Left lobe of liver (tissue), 2 donors: ENCODE measurements at regions not wholly inside any gene's neighbourhood (a gene's known extent, or its start where the extent isn't known, plus 50 kb on each side); places are given as distances from the start of the nearest gene placed in this dataset.

Source experiments
- ATAC-seq: fragments of 200-7000 bp; cut with Tn5 transposase; one replicate; pipeline ENCODE4 v1.9.1; 2020; ENCODE audit warnings: mild to moderate bottlenecking, moderate library complexity
- DNase-seq: peaks from one replicate; pipeline ENCODE4 v3.0.0-alpha.2; 2020; ENCODE audit warnings: low spot score
- donor health status: DM: no; HTN: no; CAD: no; lungs with moderate emphysema.
- donor health status: DM: no; HTN: yes; CAD: no.

GRCh38 chr2:37780387-37780676 is 108.9 kb upstream of the CDC42EP3 start:
- DNase-seq (no peak), ATAC-seq (no peak)

DNA sequence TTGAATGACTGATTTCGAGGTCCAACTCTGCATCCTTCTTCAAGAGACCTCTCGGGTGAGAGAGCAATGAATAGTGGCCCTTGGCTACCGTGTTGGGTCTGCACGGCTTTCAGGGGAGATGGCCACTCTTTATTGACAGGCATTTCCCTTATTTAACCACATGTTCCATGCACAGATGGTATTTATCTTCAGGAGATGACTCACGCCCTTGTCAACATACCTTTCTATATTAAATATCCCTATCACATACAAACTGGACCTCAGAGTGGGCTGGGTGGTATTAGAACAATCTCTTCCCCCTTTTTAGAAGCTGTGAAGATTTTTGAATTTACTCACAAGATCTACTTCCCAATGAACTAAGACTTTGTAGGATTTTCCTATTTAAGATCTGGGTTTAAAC is 109.6 kb upstream of the CDC42EP3 start:
- ATAC-seq (no peak), DNase-seq (no peak)

- ATAC-seq = no peak
- no peak for DNase-seq
Observed at GRCh38 chr2:37782155-37782673, 110.8 kb upstream of the CDC42EP3 start.

DNA sequence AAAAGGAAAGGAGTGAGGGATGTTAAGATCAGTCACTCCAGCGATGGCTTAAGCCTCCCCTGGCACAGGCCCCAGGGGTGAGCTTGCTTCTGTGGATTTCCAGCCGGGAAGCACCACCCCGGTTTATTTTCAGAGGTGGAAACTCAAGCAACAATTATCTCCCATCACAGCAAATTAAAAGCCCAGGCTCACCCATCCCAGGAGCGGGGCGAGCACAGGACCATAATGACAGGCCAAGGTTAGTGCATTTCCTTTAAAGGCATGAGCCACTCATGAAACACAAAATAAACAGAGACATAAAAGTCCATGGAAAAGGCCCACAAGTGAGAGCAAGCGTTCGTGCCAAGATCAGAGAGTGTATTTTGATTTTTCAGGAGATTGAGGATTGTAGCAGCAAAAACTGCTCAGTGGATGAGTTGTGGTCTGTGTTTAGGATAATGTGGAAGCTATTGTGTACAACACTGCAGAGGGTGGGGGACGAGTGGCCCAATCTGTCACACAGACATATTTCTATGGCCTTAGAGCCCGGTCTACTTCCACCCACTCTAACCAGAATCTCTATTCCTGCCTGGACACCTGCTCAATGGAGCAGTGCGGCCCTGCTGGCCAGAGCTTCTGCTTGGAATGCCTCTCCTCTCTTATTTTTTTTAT is 111.4 kb upstream of the CDC42EP3 start:
- ATAC-seq = no peak
- DNase-seq = no peak

DNA sequence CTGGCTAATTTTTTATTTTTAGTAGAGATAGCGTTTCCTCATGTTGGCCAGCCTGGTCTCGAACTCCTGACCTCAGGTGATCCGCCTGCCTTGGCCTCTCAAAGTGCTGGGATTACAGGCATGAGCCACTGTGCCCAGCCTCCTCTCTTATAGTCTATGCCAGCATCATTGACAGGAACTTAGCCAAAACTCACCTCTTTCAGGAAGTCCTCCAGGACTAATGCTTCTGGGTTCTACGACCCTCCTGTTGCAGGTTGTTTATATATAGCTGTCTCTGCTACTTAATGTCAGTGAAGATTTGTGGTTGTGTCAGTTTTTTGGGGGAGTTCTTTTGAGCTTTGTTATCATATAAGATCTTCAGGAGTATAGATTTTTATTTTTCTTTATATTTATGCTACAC is 112.1 kb upstream of the CDC42EP3 start:
- no peak for ATAC-seq

DNA sequence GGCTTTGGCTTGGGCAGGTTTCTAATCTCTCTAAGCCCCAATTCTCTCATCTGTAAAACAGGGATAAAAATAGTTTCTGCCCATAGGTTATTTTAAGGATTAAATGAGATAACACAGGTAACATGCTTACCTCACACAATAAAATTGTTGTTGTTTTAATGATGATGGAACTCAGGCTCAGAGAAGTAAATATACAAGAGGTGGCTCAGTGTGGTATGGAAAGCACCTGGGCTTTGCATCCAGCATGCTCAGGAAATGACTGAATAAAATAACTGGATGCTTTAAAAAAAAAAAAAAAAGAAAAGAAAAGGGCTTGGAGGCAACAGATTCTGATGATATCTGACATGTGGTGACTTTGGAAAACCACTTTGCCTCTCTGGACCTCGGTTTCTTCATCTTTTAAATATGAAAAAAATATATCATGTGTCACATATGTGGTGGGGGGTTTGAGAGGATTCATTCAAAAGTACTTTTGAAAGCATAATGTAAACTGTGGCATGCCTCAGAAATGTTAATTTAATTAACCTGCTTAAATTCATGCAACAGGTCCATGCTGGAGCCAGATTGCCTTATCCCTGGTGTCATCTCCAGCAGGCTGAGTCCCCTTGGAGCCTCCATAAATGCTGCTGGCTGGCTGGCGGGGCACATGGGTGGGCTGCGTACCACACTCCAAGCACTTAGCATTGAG is 112.8 kb upstream of the CDC42EP3 start:
- ATAC-seq (no peak), DNase-seq (no peak)

More for the DNA sequence above, 112.1 kb upstream of the CDC42EP3 start:
- DNase-seq = no peak

DNA sequence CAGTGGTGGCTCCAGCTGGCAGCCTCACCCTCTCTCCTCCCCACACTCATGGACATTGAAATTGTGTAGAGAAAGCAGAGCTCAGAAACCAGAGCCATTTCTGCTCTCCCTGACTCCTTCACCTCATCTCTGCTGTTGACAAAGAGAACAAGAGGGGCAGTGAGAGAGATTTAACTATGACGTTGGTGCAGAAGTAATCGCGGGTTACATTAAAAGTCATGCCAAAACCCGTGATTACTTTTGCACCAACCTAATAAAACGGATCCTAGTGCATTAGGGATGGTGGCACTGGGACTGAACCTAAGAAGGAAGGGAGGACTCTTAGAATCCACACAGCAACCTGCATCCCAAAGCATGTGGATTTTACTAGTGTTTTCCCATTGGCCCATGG is 113.3 kb upstream of the CDC42EP3 start:
- DNase-seq = no peak
- ATAC-seq = no peak

DNA sequence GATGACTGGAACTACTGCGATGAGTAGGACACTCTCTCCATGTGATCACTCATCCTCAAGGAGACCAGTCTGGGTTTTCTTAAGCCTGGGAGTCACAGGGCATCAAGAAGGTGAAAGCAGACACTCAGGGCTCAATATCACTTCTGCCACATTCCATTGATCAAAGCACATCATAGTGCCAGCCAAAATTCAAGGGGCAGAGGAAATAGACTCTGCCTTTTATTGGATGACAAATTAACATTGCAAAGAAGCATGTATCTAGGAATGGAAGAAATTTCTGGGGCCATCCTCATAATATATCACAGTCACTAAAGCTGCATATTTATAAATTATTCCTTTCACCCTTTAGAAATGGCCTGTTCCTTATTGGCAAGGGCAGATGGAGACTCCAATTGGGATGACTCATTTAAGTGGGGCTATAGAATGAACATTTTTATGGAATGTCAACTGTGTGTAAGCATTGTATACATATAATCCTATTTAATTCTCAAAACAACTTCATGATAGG is 114.8 kb upstream of the CDC42EP3 start:
- DNase-seq = no peak

GRCh38 chr2:37786854-37787253 is 115.4 kb upstream of the CDC42EP3 start:
- DNase-seq (peak; percentile 76), ATAC-seq (peak; percentile 99)

More for the DNA sequence above, 114.8 kb upstream of the CDC42EP3 start:
- no peak for ATAC-seq

- no peak for DNase-seq
- no peak for ATAC-seq
Observed at GRCh38 chr2:37788602-37789209, 117.3 kb upstream of the CDC42EP3 start.

- DNase-seq (no peak), ATAC-seq (no peak)
Observed at GRCh38 chr2:37790019-37790418, 118.6 kb upstream of the CDC42EP3 start.

DNA sequence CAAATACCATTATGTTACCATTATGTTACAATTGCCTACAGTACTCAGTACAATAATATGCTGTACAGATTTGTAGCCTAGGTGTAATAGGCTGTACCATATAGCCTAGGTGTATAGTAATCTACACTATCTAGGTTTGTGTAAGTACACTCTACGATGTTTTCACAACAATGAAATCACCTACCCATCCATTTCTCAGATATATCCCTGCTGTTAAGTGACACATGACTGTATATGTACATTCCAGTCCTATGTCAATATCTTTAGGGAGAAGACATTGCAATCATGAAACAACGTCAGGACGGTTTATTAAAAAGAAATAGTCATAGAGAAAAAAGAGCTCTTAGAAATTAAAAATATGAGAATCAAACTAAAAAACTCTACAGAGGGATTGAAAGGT is 119.0 kb upstream of the CDC42EP3 start:
- DNase-seq (no peak), ATAC-seq (no peak)

DNA sequence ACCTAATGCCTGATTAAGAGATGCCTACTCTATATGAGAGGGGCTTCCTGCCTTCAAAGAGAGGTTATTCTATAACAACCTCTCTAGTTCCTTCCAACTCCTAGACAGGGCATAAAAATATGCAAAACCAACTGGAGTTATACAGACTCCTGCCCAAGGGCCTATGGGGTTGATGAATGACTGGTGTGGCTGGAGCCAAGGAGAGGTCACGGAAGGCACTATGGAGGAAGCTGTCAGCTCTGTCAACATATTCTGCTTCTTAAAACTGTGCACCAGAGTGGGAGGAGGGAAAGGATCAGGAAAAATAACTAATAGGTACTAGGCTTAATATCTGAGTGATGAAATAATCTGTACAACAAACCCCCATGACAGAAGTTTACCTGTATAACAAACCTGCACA is 120.9 kb upstream of the CDC42EP3 start:
- DNase-seq (no peak), ATAC-seq (no peak)

DNA sequence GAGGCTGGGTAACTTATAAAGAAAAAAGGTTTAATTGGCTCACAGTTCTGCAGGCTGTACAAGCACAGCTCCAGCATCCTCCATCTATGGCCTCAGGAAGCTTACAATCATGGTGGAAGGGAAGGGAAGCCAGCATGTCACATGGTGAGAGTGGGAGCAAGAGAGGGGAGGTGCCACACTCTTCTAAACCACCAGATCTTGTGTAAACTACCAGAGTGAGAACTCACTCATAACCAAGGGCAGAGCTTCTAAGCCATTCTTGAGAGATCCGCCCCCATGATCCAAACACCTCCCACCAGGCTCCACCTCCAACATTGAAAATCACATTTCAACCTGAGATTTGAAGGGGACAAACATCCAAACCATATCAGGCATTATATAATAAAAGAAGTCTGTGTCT is 121.6 kb upstream of the CDC42EP3 start:
- ATAC-seq (no peak), DNase-seq (no peak)

DNA sequence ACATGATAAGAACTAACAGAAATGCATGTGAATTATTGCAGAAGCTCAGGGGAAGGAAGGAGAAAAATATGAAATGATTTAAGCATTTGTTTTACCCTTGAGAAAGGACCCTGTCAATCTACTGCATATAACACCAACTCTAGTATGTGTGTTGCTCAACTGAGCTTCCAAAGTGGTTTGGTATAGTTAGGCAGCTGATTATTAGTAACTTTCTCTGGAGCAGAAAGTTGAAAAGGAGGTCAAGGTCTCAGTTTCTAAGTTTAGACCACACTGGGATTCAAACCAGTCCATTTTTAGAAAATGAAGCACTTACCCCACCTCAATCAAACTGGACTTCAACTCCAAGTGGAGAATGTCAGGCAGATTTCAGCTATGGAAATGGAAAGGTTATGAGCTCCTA is 123.3 kb upstream of the CDC42EP3 start:
- DNase-seq = no peak

DNA sequence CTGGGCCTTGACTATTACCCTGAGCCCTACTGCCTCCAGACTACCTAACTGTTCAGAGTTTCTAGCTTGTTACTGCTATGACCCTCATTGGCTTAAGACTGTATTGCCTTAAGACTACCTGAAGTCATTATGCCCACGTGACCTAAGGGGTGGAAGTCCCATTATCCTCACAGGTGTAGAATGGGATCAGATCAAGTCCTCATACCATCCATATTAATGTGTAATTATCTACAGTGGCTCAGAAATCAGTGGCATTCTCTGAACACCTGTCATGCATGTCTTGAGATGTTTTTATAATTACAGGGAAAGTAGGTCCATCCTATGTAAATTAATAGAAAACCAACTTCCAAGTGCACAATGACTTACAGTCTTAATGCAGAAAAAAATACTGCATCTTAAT is 124.0 kb upstream of the CDC42EP3 start:
- DNase-seq (no peak), ATAC-seq (no peak)

More for the DNA sequence above, 123.3 kb upstream of the CDC42EP3 start:
- ATAC-seq = no peak

GRCh38 chr2:37795938-37796337 is 124.5 kb upstream of the CDC42EP3 start:
- no peak for DNase-seq
- no peak for ATAC-seq

- ATAC-seq (no peak), DNase-seq (no peak)
Observed at GRCh38 chr2:37796481-37796880, 125.0 kb upstream of the CDC42EP3 start.

DNA sequence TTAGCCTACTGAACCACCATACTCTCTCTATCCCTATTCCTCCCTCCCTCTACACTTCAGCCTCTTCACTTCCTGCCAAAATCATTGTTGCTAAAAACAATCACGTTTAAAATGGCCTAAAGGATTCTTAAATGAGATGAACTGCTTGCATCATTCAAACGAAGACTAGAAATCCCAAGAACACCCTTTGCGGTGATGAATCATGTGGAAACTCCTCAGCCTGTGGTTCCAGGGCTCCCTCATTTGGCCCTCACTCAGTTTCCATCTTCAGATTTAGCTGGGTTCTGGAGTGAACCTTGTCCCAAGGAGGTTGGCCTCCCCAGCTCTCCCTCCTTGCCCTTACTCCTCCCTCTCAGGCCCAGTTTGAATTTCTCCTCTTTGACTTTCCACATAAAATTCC is 125.6 kb upstream of the CDC42EP3 start:
- no peak for ATAC-seq

DNA sequence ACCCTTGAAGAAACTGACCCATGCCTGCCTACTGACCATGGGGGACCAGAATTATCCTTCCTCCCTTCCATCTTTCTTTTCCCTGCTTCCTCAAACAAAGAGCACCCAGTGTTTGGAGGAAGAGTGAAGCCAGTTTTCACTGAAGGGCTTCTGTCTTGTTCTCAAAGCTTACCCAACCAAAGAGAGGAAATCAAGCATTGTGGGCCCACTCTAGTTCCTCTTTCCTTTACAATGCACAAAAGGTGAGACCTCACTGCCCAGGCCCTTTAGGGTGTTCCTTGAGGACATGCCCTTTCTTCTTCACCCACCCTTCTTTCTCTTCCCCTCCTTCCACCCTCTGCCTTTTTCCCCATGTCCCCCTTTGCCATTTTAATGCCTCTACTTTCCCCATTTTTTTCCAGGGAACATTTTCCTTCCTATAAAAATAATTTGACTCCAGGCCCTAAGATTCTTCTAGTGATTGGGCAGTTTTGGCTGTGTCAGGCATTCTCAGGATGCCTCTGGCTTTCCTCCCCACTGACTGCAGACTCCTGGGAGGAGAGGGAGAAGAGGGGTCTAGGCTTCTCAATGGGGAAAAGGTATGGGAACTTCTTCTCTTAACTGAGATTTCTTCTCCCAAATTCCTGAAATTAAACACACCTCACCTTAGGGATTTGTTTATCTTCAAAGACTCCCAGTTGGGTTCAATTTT is 126.6 kb upstream of the RMDN2 start:
- ATAC-seq (no peak), DNase-seq (no peak)

More for the DNA sequence above, 125.6 kb upstream of the CDC42EP3 start:
- no peak for DNase-seq

DNA sequence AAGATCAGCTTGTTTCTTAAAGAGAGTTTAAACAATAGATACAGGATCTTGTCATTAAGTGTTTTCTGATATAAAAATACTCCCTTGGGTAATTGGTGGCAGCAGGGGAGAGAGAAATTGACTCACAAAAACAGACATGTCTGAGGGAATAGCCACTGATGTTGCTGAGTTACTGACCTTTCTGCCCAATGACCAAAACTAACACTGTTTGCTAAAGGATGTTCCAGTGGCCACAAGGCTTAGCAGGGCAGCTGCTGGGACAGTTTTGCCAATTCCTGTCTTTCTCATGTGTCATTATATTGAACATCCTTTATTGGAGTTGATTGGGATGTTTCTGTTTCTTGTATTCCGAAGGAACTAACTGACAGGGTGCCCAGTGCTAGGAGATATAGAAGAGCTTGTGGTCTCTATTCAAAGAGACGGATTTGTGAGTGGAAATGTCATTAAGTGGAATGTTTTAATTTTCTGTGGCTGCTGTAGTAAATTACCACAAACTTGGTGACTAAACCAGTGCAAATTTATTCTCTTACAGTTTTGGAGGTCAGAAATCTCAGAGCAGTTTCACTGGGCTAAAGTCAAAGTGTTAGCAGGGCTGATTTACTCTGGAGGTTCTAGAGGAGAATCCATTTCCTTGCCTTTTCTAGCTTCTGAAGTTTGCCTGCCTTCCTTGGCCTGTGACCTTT is 124.8 kb upstream of the RMDN2 start:
- ATAC-seq (no peak), DNase-seq (no peak)
